Inflammatory macrophage treated with lipopolysaccharide for 4 hours (primary cell): ENCODE measurements at regions not wholly inside any gene's neighbourhood (a gene's known extent, or its start where the extent isn't known, plus 50 kb on each side); places are given as distances from the start of the nearest gene placed in this dataset.
A peak's percentile ranks its signal among the peaks of the same experiment; 100 is the strongest.
"Not testable (repeated sequence)": the region's sequence is repeated elsewhere in the genome, so short reads cannot be mapped to it uniquely, and the experiment has no call there.

Experiments
- DNase-seq: peaks from one replicate; pipeline ENCODE4 v3.0.0-alpha.2; 2020

DNA sequence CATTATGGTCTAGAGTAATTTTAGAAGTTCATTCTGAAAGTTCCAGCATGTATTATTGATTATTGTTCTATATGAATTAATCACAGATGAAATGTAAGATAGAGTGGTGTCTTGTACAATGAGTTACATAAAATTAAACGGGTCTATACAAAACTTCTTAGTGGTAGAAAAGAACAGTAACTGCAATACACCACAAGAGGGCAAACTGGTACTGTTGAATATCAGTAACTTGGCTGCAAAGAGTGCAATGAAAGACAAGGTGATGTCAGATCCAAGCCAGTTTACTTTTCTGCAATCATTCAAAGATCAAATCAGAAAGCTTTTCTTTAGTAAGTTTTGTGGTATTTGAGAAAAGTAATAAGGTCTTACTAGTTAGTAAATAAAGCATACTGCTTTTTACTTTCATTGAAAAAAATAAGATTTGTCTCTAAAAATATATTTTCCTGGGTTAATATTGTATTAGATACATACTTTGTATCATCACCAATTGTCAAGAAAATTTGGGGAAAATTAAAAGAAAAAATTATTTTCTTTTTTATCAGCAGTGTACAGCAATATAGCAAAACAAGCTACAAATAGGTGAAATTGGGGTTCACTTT lies 66.4 kb upstream of the BTG3 start:
- peak; percentile 66 for DNase-seq

DNA sequence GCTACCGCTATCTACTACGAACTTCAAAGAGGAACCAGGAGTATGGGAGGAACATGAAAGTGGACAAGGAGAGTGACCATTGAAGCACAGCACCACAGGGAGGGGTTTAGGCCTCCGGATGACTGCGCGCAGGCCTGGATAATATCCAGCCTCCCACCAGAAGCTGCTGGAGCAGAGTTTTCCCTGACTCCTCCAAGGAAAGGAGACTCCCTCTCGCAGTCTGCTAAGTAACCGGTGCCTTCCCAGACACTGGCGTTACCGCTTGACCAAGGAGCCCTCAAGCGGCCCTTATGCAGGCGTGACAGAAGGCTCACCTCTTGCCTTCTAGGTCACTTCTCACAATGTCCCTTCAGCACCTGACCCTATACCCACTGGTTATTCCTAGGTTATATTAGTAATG lies 64.2 kb upstream of the BTG3 start:
- not testable (repeated sequence) for DNase-seq

- no peak for DNase-seq
Observed at GRCh38 chr21:17674106-17674505, 61.4 kb upstream of the BTG3 start.

DNA sequence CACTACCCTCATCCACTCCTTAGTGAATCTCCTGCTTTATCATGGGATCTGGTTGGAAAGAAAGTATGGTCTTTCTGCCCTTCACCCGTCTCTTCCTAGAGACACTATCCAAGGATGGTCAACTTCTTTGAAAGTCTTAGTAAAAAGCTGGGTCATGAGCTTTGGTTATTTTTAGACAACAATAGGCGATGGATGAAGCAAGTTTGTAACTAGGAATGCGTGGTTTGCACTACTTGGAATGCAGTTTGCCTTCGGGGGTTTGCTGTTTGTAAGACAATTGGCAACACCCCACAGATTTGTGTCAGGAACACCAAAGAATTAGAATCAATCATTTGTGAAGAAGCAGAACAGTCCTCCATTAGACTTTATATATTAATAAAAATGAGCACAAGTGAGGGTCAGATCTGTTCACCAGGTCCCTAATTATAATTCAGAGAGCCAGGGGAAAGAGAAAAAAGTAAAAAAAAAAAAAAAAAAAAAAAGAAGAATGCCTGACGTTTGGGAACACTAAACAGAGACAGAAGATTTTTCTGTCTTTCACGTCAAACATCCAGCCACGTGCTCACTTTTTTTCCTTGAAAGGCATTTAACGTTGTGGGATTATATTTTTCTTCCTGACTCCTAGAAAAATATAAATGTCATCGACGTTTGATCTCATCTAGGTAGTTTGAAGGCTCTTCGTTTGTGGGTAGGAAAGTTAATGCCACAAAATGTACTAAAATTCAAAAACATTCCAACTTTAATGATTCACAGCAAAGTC lies 60.7 kb upstream of the BTG3 start:
- no peak for DNase-seq

DNA sequence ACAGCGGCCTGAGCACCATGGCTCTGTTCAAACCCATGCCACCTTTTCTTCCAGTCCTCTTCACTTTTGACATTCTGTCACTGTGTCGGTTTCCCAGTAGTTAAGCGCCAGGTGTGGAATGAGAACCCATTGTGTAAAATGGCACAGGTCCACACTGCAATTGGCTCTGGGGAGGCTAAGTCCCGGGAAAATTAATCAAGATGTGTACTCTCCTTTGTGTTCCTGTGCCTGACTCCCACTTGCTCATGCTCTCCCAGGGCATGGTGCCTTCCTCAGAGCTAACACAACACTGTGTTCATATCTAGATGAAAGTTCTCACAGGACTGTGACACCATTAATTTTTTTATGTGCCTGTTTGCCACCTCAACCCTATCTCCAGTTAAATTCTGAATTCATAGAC lies 59.0 kb upstream of the BTG3 start:
- no peak for DNase-seq

DNA sequence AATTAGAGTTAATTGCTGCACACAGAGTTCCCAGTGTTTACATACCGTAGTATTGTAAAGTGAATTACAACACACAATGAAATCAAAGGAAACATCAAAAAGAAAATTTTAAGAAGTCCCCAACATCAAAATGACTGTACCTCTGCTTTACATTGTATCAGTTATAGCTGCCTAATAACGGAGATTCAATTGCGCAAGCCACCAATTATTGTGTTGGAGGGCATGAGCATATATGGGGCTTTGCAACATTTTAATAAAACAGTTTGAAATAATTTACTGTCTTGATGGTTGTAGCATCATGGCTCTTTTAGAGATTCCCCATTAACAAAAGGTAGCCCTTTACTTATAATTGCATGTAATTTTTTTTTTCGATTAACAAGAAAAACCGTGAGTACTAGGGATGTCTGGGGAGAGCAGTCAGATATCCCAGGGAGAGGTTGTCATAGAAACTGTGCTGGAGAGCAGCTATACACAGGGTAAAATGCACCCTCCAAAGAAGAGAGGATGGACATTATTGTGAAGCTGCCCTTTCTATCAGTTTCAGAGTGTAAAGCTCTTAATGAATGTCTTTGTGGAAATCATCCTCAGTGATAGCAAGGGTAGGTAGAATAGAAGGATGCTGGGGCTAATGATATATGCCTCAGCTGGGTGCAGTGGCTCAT lies 55.9 kb upstream of the BTG3 start:
- no peak for DNase-seq

- DNase-seq = no peak
Observed at GRCh38 chr21:17667256-17667655, 54.6 kb upstream of the BTG3 start.
